K562 (cell line): ENCODE measurements at regions not wholly inside any gene's neighbourhood (a gene's known extent, or its start where the extent isn't known, plus 50 kb on each side); places are given as distances from the start of the nearest gene placed in this dataset.

Experiments used
- ATAC-seq: fragments of 200-7000 bp; cut with Tn5 transposase; 3 replicates; pipeline ENCODE4 v1.9.1; 2020; ENCODE audit warnings: moderate library complexity
- BruUV-seq: library from RNA; stranded (reverse); fragments of 400-500 nt; replicated peaks from 2 replicates; lab custom pipeline; 2021; lab: Mats Ljungman, UMichigan
- CTCF ChIA-PET: fragments of 300-600 bp; formaldehyde crosslinking; extraction: SDS; loops from one replicate; lab custom pipeline; 2021; ENCODE audit warnings: low intra/inter-chr PET ratio; lab: Yijun Ruan, JAX
- POLR2A ChIA-PET: fragments of 300-600, 350-650 bp; sonication (Branson Sonifier 250); formaldehyde crosslinking; extraction: SDS; loops from one replicate; lab custom pipeline; 2021; ENCODE audit warnings: antibody characterized with exemption, inconsistent platforms; lab: Yijun Ruan, JAX
- DNase-seq, 4 experiments: peaks; one replicate each; pipeline versions ENCODE4 v3.0.0 to v3.0.0-alpha.2; 2011 to 2018; ENCODE audit warnings: low spot score in 3 of 4, mixed read lengths in 3 of 4; ENCODE audit errors: extremely low read depth in 1 of 4
- FAIRE-seq: peaks from 2 replicates; lab custom pipeline; 2011; peaks lifted over from hg19 to GRCh38; lab: Jason Lieb, UNC
- H2AFZ ChIP-seq: 2 replicates; pipeline ENCODE4 v1.6.0; 2011; ENCODE audit warnings: low read depth, low read length, control low read depth, inconsistent platforms
- H3K27ac ChIP-seq: fragments of 200-600 bp; 3 replicates; pipeline ENCODE4 v1.8.0; 2011; ENCODE audit warnings: low read depth, mild to moderate bottlenecking, control low read depth, inconsistent platforms, low read length, moderate library complexity, mixed read lengths; ENCODE audit errors: extremely low read depth
- H3K27me3 ChIP-seq, 2 experiments: fragments of 300-600 bp in 1 of 2; 2 replicates in 1 of 2; 3 replicates in 1 of 2; pipeline versions ENCODE4 v1.6.0 to v1.8.0; 2011; ENCODE audit warnings: inconsistent platforms in 2 of 2, low read length in 2 of 2, mild to moderate bottlenecking in 1 of 2, mixed read lengths in 1 of 2, moderate library complexity in 1 of 2; ENCODE audit not compliant: control insufficient read depth in 2 of 2, insufficient read depth in 2 of 2
- H3K36me3 ChIP-seq: fragments of 300-600 bp; 3 replicates; pipeline ENCODE4 v1.8.0; 2011; ENCODE audit warnings: mild to moderate bottlenecking, low read length, inconsistent platforms; ENCODE audit not compliant: control insufficient read depth, insufficient read depth
- H3K4me1 ChIP-seq, 2 experiments: fragments of 200-600 bp in 1 of 2; replicated peaks in 1 of 2; 2 replicates in 1 of 2; 3 replicates in 1 of 2; pipeline versions ENCODE4 v1.5.1 to v1.8.0; 2011; ENCODE audit warnings: inconsistent platforms in 2 of 2, low read length in 2 of 2, mild to moderate bottlenecking in 1 of 2, mixed read lengths in 1 of 2, moderate library complexity in 1 of 2; ENCODE audit not compliant: control insufficient read depth in 2 of 2, insufficient read depth in 2 of 2
- H3K4me2 ChIP-seq: 2 replicates; pipeline ENCODE4 v1.6.1; 2011; ENCODE audit warnings: low read length, control low read depth, inconsistent platforms, mixed read lengths; ENCODE audit not compliant: insufficient read depth
- H3K4me3 ChIP-seq: fragments of 200-600 bp; sonication (generic), shearing (Covaris generic); 2 replicates; pipeline ENCODE4 v1.5.1; 2016; ENCODE audit warnings: control low read depth, inconsistent platforms
- H3K79me2 ChIP-seq: fragments of 200-600 bp; 3 replicates; pipeline ENCODE4 v1.8.0; 2011; ENCODE audit warnings: low read length, inconsistent platforms; ENCODE audit not compliant: control insufficient read depth, insufficient read depth
- H3K9ac ChIP-seq, 2 experiments: 2 replicates each; pipeline versions ENCODE4 v1.6.0 to v1.6.1; 2011; ENCODE audit warnings: low read depth in 2 of 2, low read length in 2 of 2, control low read depth in 1 of 2, inconsistent platforms in 1 of 2, mild to moderate bottlenecking in 1 of 2, mixed read lengths in 1 of 2; ENCODE audit not compliant: insufficient read depth in 1 of 2
- H3K9me1 ChIP-seq: one replicate; pipeline ENCODE4 v1.6.0; 2011; ENCODE audit warnings: inconsistent platforms, mild to moderate bottlenecking, low read length, moderate library complexity; ENCODE audit not compliant: control insufficient read depth, insufficient read depth
- H3K9me3 ChIP-seq: replicated peaks from 2 replicates; pipeline ENCODE4 v1.5.1; 2011; ENCODE audit warnings: low read depth, low read length, inconsistent platforms; ENCODE audit not compliant: control insufficient read depth, insufficient read depth
- H4K20me1 ChIP-seq: replicated peaks from 2 replicates; pipeline ENCODE4 v1.6.1; 2011; ENCODE audit warnings: low read length, inconsistent platforms, mixed read lengths; ENCODE audit not compliant: control insufficient read depth, insufficient read depth
- CEBPG ChIP-seq, 3 experiments: fragments of 200-800 bp in 1 of 3; sonication (Bioruptor generic) in 1 of 3; sonication (generic) in 1 of 3; formaldehyde crosslinking in 1 of 3; IDR thresholded peaks in 2 of 3; conservative IDR thresholded peaks in 1 of 3; 2 replicates each; pipeline versions ENCODE4 v1.6.1 to v1.8.0; 2016 to 2022; ENCODE audit warnings: missing compliant biosample characterization in 2 of 3, missing genetic modification characterization in 2 of 3, mild to moderate bottlenecking in 1 of 3, missing genetic modification reagents in 1 of 3
- SETDB1 ChIP-seq: IDR thresholded peaks from one replicate; pipeline ENCODE4 v1.6.1; 2012; ENCODE audit warnings: low read length, control low read depth, inconsistent platforms
- WGBS: fragments of 100-300 bp; shearing (Covaris generic); methylation state at CpG from one replicate; pipeline ENCODE4 v1.1.6; 2016; ENCODE audit warnings: low coverage, mixed read lengths; ENCODE audit not compliant: insufficient coverage; ENCODE audit errors: missing lambda C conversion rate; 5-methylcytosine and 5-hydroxymethylcytosine counted together
- in situ Hi-C: fragments of 300-500 bp; cut with MboI; formaldehyde crosslinking; loops from 4 replicates; pipeline ENCODE4 v1.15.0; 2018; ENCODE audit warnings: inconsistent platforms, mixed read lengths
- intact Hi-C: fragments of 100-400 bp; cut with micrococcal nuclease; formaldehyde crosslinking; loops from 2 replicates; pipeline ENCODE4 v1.14.2; 2022
- TF ChIP-seq, protein P1 (sequence below): fragments of 250-450 bp; sonication (Bioruptor Pico); IDR thresholded peaks from 2 replicates; pipeline ENCODE4 v1.5.0; 2020; ENCODE audit warnings: mild to moderate bottlenecking, borderline replicate concordance
- TF ChIP-seq, protein P2 (sequence below): sonication (generic); formaldehyde crosslinking; IDR thresholded peaks from 2 replicates; pipeline ENCODE4 v1.8.0; 2022; ENCODE audit warnings: mild to moderate bottlenecking, missing genetic modification reagents

GRCh38 chr5:74303578-74303977, 336.9 kb downstream of the ENC1 start:
- H3K9me3 ChIP-seq, result no peaks in the 10 kb centered on the region
- no peaks in the 10 kb centered on the region for H3K27me3 ChIP-seq
- ATAC-seq, result no peak
- ChIA-PET POLR2A (interaction anchor here (1.1 kb wide), 1 partner anchor 14 kb away, joined by 3 read pairs; no protein-coding TSS in a partner anchor), CTCF (no interaction called here)
- H4K20me1 ChIP-seq, result no peaks in the 10 kb centered on the region
- H3K4me2 ChIP-seq, result no peak overlapping the region
- BruUV-seq, result no TSS peak
- in situ Hi-C loops, result no loop called here
- no peaks in the 10 kb centered on the region for H3K9me1 ChIP-seq
- no peaks in the 10 kb centered on the region for H3K79me2 ChIP-seq
- no peak for DNase-seq
- no peaks in the 10 kb centered on the region for H3K4me1 ChIP-seq
- WGBS, result 0% methylated on average over 3 of the region's 3 CpGs
- no peaks in the 10 kb centered on the region for H3K36me3 ChIP-seq
- intact Hi-C loops, result no loop called here
- no peak overlapping the region for H3K27ac ChIP-seq
- H3K4me3 ChIP-seq, result no peak overlapping the region
- no peak overlapping the region for H3K9ac ChIP-seq
- FAIRE-seq, result no peak
- TF ChIP-seq, protein P1, sequence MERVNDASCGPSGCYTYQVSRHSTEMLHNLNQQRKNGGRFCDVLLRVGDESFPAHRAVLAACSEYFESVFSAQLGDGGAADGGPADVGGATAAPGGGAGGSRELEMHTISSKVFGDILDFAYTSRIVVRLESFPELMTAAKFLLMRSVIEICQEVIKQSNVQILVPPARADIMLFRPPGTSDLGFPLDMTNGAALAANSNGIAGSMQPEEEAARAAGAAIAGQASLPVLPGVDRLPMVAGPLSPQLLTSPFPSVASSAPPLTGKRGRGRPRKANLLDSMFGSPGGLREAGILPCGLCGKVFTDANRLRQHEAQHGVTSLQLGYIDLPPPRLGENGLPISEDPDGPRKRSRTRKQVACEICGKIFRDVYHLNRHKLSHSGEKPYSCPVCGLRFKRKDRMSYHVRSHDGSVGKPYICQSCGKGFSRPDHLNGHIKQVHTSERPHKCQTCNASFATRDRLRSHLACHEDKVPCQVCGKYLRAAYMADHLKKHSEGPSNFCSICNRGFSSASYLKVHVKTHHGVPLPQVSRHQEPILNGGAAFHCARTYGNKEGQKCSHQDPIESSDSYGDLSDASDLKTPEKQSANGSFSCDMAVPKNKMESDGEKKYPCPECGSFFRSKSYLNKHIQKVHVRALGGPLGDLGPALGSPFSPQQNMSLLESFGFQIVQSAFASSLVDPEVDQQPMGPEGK, result no peak
- TF ChIP-seq, protein P2, sequence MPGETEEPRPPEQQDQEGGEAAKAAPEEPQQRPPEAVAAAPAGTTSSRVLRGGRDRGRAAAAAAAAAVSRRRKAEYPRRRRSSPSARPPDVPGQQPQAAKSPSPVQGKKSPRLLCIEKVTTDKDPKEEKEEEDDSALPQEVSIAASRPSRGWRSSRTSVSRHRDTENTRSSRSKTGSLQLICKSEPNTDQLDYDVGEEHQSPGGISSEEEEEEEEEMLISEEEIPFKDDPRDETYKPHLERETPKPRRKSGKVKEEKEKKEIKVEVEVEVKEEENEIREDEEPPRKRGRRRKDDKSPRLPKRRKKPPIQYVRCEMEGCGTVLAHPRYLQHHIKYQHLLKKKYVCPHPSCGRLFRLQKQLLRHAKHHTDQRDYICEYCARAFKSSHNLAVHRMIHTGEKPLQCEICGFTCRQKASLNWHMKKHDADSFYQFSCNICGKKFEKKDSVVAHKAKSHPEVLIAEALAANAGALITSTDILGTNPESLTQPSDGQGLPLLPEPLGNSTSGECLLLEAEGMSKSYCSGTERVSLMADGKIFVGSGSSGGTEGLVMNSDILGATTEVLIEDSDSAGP (CRISPR knock-in tag), result no peak
- no peak for TF ChIP-seq CEBPG (CRISPR knock-in tag; IDR thresholded peaks at IDR 0.05)
- peak in 1 of 2 experiments; percentile 38; a peak in 1 of 4 replicates for TF ChIP-seq CEBPG (tag; conservative IDR thresholded peaks at IDR 0.05 in 1 of 2, IDR thresholded peaks at IDR 0.05 in 1 of 2)
- TF ChIP-seq SETDB1, result no peak
- TF ChIP-seq, all 486 proteins: peak for 1
- no peak overlapping the region for H2AFZ ChIP-seq
